Smooth muscle cell (in vitro differentiated cells): ENCODE measurements at regions not wholly inside any gene's neighbourhood (a gene's known extent, or its start where the extent isn't known, plus 50 kb on each side); places are given as distances from the start of the nearest gene placed in this dataset.

ENCODE experiments used
- DNase-seq: peaks from one replicate; lab custom pipeline; 2025; ENCODE audit not compliant: unreplicated experiment; lab: John Stamatoyannopoulos, UW
- H2AFZ ChIP-seq: fragments of 200-600 bp; sonication (generic); 2 replicates; pipeline ENCODE4 v1.6.0; 2016; ENCODE audit warnings: antibody characterized with exemption, low read depth, mild to moderate bottlenecking
- H3F3A ChIP-seq: fragments of 200-600 bp; sonication (generic); 2 replicates; pipeline ENCODE4 v1.6.0; 2017; ENCODE audit warnings: antibody characterized with exemption, low read depth
- H3K27ac ChIP-seq: fragments of 200-600 bp; sonication (generic); 2 replicates; pipeline ENCODE4 v1.5.1; 2016; ENCODE audit warnings: low read depth, mild to moderate bottlenecking
- H3K27me3 ChIP-seq: fragments of 200-600 bp; sonication (generic); 2 replicates; pipeline ENCODE4 v1.6.1; 2016; ENCODE audit warnings: low read depth, mild to moderate bottlenecking
- H3K36me3 ChIP-seq: fragments of 200-600 bp; sonication (generic); 2 replicates; pipeline ENCODE4 v1.5.1; 2016; ENCODE audit warnings: low read depth
- H3K4me1 ChIP-seq: fragments of 200-600 bp; sonication (generic); 2 replicates; pipeline ENCODE4 v1.5.1; 2016; ENCODE audit warnings: low read depth
- H3K4me2 ChIP-seq: fragments of 200-600 bp; sonication (generic); 2 replicates; pipeline ENCODE4 v1.6.0; 2016; ENCODE audit warnings: mild to moderate bottlenecking
- H3K4me3 ChIP-seq: fragments of 200-600 bp; sonication (generic); 2 replicates; pipeline ENCODE4 v1.5.1; 2016; ENCODE audit warnings: mild to moderate bottlenecking
- H3K79me2 ChIP-seq: fragments of 200-600 bp; sonication (generic); 2 replicates; pipeline ENCODE4 v1.6.0; 2016; ENCODE audit warnings: low read depth, mild to moderate bottlenecking
- H3K9ac ChIP-seq: fragments of 200-600 bp; sonication (generic); 2 replicates; pipeline ENCODE4 v1.6.0; 2016; ENCODE audit warnings: low read depth
- H3K9me3 ChIP-seq: fragments of 200-600 bp; sonication (generic); replicated peaks from 2 replicates; pipeline ENCODE4 v1.5.1; 2016; ENCODE audit warnings: low read depth
- H4K20me1 ChIP-seq: fragments of 200-600 bp; sonication (generic); 2 replicates; pipeline ENCODE4 v1.6.0; 2016; ENCODE audit warnings: low read depth
- CTCF ChIP-seq: fragments of 200-600 bp; sonication (generic); IDR thresholded peaks from 2 replicates; pipeline ENCODE4 v1.5.1; 2017; ENCODE audit warnings: borderline replicate concordance, mild to moderate bottlenecking, antibody characterized with exemption; ENCODE audit not compliant: insufficient read depth, poor library complexity, severe bottlenecking
- WGBS: methylation state at CpG from one replicate; pipeline ENCODE4 v1.1.7; 2016; ENCODE audit warnings: low lambda C conversion rate; 5-methylcytosine and 5-hydroxymethylcytosine counted together

- no peak overlapping the region for H3K4me3 ChIP-seq
- TF ChIP-seq CTCF = no peak
- H2AFZ ChIP-seq = no peak overlapping the region
- no peaks in the 10 kb centered on the region for H3K79me2 ChIP-seq
- no peaks in the 10 kb centered on the region for H3K36me3 ChIP-seq
- H3K27me3 ChIP-seq = no peaks in the 10 kb centered on the region
- no peaks in the 10 kb centered on the region for H3K9me3 ChIP-seq
- H3K27ac ChIP-seq = no peak overlapping the region
- no peaks in the 10 kb centered on the region for H3F3A ChIP-seq
- H3K9ac ChIP-seq = no peak overlapping the region
- no peak for DNase-seq
- H4K20me1 ChIP-seq = no peaks in the 10 kb centered on the region
- 86% methylated on average over 2 of the region's 2 CpGs for WGBS
- no peak overlapping the region for H3K4me2 ChIP-seq
- H3K4me1 ChIP-seq = no peaks in the 10 kb centered on the region
Observed at GRCh38 chr9:108188976-108189375, 666.8 kb downstream of the ACTL7B start.

- Histone ChIP-seq H3K9me3 (no peaks in the 10 kb centered on the region), H3K4me2 (no peak overlapping the region), H3F3A (no peaks in the 10 kb centered on the region), H3K36me3 (no peaks in the 10 kb centered on the region), H4K20me1 (no peaks in the 10 kb centered on the region), H3K79me2 (no peaks in the 10 kb centered on the region), H3K4me1 (no peaks in the 10 kb centered on the region), H2AFZ (no peak overlapping the region), H3K4me3 (no peak overlapping the region), H3K9ac (no peak overlapping the region), H3K27me3 (no peaks in the 10 kb centered on the region), H3K27ac (no peak overlapping the region)
- WGBS = 89% methylated on average over 2 of the region's 2 CpGs
- TF ChIP-seq CTCF = no peak
- no peak for DNase-seq
Observed at GRCh38 chr9:108188482-108188881, 667.3 kb downstream of the ACTL7B start.

GRCh38 chr9:108186642-108187395, 669.0 kb downstream of the ACTL7B start:
- Histone ChIP-seq H3K4me1 (no peaks in the 10 kb centered on the region), H3K9ac (no peak overlapping the region), H3K4me2 (no peak overlapping the region), H3K4me3 (no peak overlapping the region), H3K36me3 (no peaks in the 10 kb centered on the region), H3K9me3 (no peaks in the 10 kb centered on the region), H2AFZ (no peak overlapping the region), H3K79me2 (no peaks in the 10 kb centered on the region), H4K20me1 (no peaks in the 10 kb centered on the region), H3K27me3 (no peaks in the 10 kb centered on the region), H3F3A (no peaks in the 10 kb centered on the region), H3K27ac (no peak overlapping the region)
- WGBS = 96% methylated on average over 3 of the region's 3 CpGs
- no peak for TF ChIP-seq CTCF
- DNase-seq = no peak

- Histone ChIP-seq H3K36me3 (no peaks in the 10 kb centered on the region), H3K4me2 (no peak overlapping the region), H3F3A (no peaks in the 10 kb centered on the region), H4K20me1 (no peaks in the 10 kb centered on the region), H3K79me2 (no peaks in the 10 kb centered on the region), H3K9ac (no peak overlapping the region), H3K27me3 (no peaks in the 10 kb centered on the region), H3K27ac (no peak overlapping the region), H3K9me3 (no peaks in the 10 kb centered on the region), H2AFZ (no peak overlapping the region), H3K4me1 (no peaks in the 10 kb centered on the region), H3K4me3 (no peak overlapping the region)
- TF ChIP-seq CTCF = no peak
- WGBS = 86% methylated on average over 5 of the region's 5 CpGs
- no peak for DNase-seq
Observed at GRCh38 chr9:108185613-108186012, 670.2 kb downstream of the ACTL7B start.
